NCI-H2029 (cell line): ENCODE measurements at regions not wholly inside any gene's neighbourhood (a gene's known extent, or its start where the extent isn't known, plus 50 kb on each side); places are given as distances from the start of the nearest gene placed in this dataset.
"Not testable (repeated sequence)": the region's sequence is repeated elsewhere in the genome, so short reads cannot be mapped to it uniquely, and the experiment has no call there.

Experiments
- DNase-seq: peaks from one replicate; lab custom pipeline; 2025; lab: John Stamatoyannopoulos, UW

DNA sequence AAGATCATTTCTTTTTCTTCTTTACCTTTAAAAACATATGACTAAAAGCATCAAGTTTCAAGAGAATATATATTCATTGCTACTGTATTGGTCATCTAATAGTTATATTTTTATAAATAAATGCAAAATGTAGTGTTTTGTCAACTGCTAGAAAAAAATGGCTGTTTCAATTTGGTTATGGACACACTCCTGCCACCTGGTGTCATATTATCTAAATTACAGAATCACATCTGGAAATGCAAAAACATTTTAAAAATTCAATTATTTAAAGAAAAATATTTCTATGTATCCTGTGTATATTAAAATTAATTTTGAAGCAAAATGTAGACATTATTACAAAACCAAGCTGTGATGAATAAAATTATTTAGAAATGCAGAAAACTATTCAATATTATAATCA, 329.4 kb upstream of the PCDH18 start:
- no peak for DNase-seq

DNA sequence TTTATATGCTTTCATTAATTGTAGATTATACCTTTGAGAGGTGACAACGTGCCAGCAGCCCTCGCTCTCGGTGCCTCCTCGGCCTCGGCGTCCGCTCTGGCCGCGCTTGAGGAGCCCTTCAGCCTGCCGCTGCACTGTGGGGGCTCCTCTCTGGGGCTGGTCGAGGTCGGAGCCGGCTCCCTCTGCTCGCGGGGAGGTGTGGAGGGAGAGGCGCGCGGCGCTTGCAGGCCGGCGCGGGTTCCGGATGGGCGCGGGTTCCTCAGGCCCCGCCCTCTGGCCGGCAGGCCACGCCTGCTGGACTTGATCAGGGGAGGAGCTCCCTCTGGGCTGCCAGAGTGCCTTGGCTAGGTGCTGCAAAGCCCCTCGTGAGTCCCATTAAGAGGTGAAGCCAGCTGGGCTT, 321.1 kb upstream of the PCDH18 start:
- no peak for DNase-seq

DNA sequence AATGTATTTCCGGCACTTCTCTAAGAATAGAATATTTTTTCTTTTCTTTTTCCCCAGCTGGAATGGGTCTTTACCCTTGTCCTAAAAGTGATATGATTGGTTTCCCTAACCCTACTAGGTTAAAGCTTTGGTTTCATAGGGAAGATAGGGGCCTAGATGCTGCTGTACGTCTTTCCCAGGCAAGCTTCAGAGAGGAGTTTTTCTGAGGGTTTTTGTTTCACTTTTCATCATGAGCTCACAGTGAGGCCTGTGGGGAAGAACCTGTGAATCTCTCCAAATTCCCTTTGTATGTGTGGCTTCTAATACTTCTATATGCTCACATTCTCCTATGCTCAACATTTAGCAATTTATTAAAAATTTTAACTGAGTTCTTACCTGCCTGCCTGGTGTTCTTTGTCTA, 320.0 kb upstream of the PCDH18 start:
- DNase-seq, result no peak

DNA sequence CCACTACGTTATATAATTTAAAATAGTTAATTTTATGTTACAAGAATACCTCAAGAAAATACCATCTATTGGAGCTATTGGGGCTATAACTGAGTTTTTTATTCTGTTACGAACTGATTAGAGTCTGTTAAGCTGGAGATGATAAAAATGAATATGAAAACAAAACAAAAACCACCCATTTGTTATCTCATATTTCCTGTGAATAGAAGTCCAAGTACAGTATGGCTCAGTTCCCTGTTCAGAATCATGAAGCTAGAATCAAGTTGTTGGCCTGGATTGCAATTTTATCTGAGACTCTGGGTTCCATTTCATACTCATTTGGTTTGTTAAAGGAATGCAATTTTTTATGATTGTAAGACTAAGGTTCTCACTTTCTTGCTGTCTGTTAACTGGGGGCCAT, 319.1 kb upstream of the PCDH18 start:
- DNase-seq, result no peak

DNA sequence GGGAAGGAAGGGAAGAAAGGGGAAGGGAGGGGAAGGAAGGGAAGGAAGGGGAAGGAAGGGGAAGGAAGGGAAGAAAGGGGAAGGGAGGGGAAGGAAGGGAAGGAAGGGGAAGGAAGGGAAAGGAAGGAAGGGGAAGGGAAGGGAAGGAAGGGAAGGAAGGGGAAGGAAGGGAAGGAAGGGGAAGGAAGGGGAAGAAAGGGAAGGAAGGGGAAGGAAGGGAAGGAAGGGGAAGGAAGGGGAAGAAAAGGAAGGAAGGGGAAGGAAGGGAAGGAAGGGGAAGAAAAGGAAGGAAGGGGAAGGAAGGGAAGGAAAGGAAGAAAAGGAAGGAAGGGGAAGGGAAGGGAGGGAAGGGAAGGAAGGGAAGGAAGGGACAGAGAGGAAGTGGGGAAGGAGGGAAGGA, 295.7 kb upstream of the PCDH18 start:
- not testable (repeated sequence) for DNase-seq

DNA sequence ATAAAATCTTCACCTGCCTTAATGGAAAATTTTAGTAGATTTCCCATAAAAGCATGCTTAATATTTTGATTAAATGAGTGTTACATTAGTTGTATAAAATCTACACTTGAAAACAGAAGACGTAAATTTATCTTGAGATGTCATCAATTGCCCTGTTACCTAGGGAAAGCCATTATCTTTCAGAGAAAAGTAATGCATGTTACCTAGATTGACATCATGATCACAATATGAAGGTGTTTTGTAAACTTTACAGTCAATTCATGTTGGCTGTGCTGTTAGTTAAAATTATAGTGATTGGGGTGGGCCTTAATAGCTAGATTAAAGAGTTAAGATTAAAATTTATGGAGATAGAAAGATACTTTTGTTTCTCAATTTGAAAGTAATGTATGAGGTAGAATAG, 293.2 kb upstream of the PCDH18 start:
- no peak for DNase-seq

DNA sequence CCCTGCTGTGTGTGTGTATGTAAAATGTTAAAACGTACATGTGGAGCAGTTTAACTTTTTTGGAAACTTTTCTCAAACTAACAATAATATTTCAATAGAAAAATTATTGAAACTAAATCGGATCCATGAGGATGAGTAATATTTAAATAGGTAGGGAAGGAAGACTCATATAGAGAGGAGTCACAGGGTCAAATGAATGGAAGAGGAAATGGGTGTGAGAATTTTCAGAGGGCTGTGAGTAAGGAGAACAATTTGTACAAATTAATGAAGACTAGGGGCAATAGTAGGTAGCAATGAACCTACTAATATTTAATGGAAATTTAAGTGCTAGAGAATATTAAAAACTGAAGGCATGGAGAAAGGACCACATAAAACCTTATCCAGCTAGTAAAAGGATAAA, 290.7 kb upstream of the PCDH18 start:
- DNase-seq, result no peak

DNA sequence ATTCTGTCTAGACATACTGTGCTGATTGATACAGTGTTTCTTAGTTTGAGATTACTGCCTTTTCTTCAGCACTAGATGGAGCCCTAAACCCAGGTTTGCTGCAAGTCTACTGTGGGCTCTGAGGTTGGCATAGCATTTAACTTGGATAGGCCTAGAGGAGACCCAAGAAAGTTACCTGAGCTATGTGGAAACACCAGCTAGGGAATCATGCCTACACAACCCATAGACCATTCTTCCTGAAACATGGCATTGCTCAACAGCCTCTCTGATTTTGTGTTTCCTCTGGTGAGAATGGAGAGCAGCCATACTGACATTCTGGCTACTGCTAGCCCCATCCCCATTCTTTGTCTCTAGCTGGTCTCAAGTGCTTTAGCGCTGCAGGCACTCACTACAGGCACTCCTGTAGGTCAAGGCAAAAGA, 287.7 kb upstream of the PCDH18 start:
- peak; percentile 14 for DNase-seq

DNA sequence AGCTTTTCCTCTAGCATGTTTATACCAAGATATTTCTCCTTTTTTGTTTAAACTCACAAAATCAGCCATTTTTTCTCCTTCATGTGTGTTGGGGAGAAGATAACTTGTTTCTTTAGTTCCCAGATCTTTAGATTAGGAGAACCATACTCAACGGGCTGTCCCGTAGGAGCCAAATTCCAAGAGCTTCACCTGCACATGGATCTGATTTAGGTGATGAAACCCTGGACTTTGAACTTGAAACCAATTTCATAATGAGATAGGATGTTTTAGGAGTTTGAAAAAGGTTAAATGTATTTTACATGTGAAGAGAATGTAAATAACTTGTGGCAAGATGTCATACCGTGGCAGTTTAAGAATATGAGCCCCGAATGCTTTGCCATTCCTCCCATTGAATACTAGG, 280.0 kb upstream of the PCDH18 start:
- DNase-seq, result no peak

DNA sequence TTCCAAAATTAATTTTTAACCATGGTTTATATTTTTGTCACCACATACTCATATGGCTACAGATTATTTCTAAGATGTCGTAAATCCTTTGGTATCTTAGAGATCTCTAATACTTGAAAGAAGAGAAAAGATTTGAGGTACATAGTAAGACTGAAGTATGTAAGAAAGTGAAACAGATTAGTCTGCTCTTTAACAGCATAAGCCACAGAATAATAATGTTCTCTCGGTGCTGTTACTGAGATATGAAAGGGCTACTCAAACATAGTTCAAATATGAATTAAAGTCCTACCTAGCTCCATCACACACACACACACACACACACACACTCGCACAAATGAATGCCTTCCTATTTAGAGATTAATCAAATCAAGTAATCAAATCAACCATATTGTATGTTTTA, 274.1 kb upstream of the PCDH18 start:
- no peak for DNase-seq

DNA sequence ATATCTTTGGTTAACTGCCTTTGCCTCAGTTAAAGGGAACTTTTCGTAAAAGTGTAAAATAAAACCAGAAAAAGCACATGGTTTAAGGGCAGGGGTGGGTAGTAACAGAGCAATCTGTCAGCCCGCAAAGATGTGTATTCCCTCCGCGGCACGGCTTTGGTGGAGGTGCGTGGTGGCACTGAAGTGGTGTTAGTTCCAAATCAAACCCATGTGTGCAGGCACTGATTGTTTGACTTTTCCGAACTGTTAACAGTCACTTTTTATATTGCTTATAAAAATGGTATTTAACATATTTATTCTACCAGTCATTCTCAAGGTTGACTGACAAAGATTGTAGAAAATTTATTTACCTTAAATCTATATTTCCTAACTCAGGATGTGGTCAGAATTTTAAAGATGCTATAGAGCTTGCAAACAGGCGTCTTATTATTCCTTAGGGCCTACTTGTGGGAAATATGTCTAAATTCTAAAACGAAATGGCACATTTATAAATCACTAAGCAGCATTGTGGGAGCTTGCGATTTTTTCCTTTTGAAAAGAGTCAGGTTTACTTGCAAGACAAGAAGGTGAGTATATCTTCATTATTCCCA, 272.7 kb upstream of the PCDH18 start:
- DNase-seq, result no peak

DNA sequence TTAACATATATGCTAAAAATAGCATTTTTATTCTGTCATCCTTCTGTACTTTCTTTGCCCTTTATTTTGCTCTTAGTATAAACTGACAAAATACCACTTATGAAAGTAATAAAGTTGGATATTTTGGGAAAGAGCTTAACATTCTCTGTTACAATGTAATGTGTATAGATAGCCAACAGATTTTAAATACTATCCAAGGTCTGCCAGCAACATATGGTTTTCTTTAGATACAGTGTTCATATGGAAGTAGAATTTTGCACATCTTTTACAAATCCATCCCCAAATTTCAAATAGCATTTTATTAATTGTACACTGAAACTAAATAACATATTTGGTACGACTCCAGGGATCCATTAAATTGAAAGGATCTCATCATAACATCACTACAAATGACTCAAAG, 268.6 kb upstream of the PCDH18 start:
- no peak for DNase-seq

DNA sequence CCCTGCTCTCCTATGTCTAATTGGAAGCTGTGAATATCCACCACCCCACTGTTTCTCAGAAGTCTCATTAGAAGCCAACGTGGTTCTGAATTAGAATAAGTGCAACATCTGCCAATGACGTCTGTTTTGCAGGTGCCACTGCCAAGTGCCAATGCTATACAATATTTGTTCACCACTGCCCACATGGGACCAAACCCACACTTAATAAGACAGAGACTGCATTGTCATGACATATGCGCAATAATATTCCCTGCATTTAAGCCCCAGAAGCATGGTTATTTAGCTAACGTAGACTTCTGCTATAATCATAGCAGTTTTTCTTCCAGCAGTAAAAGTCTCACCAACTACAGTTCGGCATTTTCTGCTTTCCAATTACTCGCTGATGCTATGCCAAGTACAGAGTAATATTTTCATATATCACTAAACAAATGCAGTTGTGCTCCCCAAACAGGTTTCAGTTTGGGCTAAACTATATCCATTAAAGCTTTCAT, 262.5 kb upstream of the PCDH18 start:
- DNase-seq, result peak; percentile 47

DNA sequence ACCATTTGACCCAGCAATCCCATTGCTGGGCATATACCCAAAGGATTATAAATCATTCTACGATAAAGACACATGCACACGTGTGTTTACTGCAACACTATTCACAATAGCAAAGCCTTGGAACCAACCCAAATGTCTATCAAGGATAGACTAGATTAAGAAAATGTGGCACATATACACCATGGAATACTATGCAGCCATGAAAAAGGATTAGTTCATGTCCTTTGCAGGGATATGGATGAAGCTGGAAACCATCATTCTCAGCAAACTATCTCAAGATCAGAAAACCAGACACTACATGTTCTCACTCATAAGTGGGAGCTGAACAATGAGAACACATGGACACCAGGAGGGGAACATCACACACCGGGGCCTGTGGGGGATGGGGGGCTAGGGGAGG, 257.0 kb upstream of the PCDH18 start:
- not testable (repeated sequence) for DNase-seq

DNA sequence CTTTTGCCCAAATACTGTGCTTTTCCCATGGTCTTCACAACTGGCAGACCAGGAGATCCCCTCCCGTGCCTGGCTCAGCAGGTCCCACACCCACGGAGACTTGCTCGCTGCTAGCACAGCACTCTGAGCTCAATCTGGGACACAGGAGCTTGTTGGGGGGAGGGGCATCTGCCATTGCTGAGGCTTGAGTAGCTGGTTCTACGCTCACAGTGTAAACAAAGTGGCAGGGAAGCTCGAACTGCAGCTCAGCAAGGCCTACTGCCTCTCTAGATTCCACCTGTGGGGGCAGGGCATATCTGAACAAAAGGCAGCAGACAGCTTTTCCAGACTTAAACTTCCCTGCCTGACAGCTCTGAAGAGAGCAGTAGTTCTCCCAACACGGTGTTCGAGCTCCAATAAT, 251.6 kb upstream of the PCDH18 start:
- not testable (repeated sequence) for DNase-seq

DNA sequence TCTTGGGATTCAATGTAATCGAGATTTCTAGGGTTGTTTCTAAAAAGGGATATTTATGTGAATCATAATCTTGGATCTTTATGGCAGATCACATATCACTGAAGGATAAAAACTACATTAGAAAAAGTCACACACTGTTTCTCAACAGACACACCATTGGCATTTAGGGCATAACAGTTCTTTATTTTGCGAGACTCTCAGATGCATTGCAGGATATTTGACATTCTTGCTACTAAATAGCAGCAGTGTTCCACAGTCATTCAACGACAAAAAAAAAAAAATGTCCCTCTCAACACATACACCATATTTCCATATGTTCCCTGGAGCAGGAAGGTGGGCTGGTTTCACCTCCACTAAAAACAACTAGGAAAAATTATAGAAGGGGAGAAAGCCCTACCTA, 243.4 kb upstream of the PCDH18 start:
- no peak for DNase-seq

DNA sequence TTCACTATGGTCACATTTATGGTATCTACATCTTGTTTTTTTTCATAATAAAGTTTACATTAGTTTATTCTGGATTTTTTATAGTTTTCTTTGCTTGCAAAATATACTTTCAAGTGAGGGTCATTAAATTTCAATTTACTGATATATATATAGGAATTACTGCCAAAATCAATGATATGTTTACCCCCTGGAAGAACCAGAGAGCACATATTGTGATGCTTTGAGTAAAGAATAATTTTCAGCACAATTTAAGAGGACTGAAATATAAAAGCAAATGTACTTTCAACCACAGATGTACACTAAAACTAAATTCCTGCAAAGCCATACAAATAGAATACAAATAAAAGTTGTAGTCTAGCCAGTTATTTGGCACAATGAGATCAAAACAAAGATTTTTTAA, 242.2 kb upstream of the PCDH18 start:
- no peak for DNase-seq

DNA sequence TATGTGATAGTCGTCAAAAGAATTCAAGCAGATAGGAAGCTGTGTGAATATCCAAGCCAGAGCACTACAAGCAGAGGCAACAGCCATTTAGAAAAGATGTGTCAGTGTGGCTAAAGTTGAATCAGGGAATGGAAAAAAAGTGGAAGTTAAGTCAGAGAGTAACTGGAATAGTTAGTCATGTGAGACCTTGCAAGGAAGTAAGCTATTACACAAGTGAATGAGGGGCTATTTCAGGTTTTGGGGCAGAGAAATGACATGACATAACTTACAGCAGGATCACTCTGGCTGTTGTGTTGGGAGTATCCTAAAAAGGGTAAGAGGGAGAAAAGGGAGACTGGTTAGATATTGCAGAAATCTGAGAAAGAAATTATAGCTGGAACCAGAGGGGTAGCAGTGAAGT, 236.6 kb upstream of the PCDH18 start:
- DNase-seq, result no peak

DNA sequence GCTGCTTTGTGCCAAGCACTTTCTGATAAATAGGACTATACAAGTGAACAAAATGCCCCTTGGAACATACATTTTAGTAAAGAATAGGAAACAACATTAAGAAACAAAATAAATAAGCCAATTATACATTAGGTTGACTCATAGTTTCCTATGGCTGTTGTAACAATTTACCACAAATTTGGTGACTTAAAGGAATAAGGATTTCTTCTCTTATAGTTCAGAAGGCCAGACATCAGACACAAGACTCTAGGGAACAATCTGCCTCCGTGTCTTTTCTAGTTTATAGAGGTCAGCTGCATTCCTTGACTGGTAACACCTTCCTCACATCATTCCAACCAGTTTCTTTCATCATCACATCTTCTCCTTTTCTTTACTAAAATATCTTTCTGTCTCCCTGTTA, 235.9 kb upstream of the PCDH18 start:
- no peak for DNase-seq

DNA sequence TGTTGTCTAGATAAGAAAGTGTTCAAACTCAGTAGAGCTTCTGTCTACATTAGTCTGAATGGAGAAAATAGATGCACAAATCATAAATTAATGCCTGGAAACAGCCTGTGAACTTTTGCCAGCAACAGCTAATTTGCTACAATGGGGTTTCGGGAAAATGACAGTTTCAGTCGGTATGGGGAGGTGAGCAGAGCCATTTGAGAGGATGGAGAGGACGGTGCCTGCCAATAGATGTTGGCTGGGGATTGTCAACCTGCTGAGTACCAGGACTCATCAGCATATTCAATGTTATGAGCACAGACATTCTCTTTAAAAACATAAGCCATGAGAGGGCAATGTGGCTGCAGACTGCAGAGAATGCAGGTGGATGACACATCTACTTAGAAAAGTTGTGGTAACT, 230.3 kb upstream of the PCDH18 start:
- no peak for DNase-seq

DNA sequence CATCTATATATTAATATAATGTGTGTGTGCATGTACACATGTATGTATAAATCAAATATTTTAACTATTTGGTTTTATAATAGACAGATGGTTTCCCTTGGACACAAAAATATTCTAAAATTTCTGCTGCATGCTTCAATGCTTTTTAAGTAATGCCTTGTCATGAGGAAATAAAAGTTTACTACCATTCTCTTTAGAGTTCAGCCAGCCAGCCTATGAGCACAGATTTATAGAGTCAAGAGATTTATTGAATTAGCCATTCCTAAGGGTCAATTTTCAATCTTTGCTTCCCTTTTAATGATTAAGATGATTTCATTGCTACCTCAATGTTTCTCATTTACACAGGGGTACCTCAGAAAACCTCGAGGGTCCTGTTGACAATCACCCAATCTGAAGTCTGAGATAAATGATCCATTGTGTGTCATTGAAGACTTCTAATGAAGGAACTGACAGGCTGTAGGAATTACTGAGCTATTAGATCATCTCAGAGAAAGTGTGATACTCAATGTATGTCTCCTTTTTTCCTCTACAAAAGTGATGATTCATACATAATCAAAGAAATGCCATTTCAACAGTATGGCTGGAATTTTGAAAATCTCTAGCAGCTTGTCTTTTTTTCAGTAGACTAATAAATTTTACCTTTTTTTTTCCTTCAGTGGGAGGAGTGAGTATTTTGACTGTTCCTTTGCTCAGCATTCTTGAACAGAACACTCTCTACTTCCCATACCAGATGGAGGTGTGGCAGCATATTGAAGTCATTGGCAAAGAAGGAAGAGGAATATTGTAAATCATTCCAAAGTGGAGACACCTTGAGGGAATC, 222.6 kb upstream of the PCDH18 start:
- no peak for DNase-seq

DNA sequence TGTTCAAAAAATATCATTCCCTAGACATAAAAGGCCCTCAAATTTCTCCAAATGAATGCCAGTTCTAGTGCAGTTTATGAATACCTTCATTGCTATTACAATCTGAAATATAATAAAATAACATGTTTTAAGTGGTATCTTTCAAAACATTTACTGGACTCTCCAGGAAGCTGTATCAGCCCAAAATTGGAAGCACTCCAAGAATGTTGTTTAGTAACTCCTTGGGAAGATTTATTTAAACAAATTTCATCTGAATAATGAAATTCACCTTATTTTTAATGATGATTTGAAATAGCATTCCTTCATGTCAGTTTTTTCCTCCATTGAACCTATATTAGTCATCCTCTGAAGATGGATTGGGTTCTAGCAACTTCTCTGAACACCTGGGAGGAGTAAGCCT, 217.2 kb upstream of the PCDH18 start:
- no peak for DNase-seq

DNA sequence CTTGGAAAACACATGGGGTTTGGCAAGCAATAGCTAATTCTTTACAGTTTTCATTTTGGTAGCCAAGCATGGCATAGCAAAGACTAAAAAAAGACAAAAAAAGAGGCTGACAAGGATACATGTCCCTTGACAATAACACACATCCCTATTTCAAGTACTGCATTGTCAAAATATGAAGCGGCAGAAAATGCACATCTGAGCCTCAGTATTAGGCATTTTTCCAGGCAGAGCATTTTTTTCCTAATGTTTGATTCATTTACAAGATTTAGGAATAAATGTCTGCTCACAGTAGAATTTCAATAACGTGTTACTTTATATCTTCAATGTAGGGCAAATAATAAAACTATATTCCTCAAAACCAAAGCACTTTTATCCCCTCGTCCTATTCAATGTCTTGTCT, 216.3 kb upstream of the PCDH18 start:
- no peak for DNase-seq

DNA sequence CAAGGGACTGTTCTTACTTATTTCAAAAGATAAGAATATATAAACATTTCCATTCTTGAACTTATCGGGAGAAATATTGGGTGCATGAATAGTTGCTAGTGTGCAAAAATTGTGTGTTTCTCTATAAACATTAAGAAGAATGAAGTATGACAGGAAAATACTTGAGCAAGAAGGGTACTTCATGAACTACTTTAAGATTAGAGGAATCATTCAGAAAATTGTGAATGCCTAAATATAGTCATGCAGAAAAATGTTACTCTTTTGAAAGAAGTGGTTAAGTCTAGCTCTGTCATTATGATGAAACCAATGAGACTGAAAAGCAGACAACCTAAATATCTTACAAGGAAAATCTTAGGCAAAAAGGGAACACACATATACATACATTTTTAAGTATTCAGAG, 207.8 kb upstream of the PCDH18 start:
- DNase-seq, result no peak
